AG10803 (cell line): ENCODE measurements at regions not wholly inside any gene's neighbourhood (a gene's known extent, or its start where the extent isn't known, plus 50 kb on each side); places are given as distances from the start of the nearest gene placed in this dataset.

Experiments used
- DNase-seq: peaks from one replicate; pipeline ENCODE4 v3.0.0; 2010; ENCODE audit warnings: low read depth
- H3K4me3 ChIP-seq: 2 replicates; pipeline ENCODE4 v1.5.1; 2011; ENCODE audit warnings: mild to moderate bottlenecking, low read length, control low read depth
- TF ChIP-seq, protein P1 (sequence below): conservative IDR thresholded peaks from 2 replicates; pipeline ENCODE4 v1.5.1; 2011; ENCODE audit warnings: mild to moderate bottlenecking, low read length, control low read depth, inconsistent platforms

DNA sequence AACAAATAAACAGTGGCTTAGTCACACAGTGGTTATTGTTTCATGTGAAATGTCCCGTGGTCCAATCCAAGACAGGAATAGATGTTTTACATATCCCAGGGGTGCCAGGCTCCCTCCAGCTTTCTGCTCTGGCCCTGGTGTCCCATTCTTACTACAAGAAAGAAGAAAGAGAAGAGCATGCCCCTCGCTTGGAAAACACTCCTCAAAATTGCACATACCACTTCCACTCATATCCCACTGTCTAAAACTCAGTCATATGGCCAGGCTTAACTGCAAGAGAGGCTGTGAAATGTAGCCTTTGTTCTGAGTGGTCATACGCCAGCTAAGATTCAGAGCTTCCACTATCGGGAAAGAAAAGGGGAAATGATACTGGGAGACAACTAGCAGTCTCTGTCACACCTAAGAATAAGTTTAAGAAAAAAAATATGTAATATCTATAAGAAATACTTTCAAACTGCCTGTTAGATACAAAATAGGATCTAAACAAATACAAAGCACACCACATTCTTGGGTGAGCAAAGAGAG lies 306.8 kb upstream of the FAM241A start:
- TF ChIP-seq, protein P1, sequence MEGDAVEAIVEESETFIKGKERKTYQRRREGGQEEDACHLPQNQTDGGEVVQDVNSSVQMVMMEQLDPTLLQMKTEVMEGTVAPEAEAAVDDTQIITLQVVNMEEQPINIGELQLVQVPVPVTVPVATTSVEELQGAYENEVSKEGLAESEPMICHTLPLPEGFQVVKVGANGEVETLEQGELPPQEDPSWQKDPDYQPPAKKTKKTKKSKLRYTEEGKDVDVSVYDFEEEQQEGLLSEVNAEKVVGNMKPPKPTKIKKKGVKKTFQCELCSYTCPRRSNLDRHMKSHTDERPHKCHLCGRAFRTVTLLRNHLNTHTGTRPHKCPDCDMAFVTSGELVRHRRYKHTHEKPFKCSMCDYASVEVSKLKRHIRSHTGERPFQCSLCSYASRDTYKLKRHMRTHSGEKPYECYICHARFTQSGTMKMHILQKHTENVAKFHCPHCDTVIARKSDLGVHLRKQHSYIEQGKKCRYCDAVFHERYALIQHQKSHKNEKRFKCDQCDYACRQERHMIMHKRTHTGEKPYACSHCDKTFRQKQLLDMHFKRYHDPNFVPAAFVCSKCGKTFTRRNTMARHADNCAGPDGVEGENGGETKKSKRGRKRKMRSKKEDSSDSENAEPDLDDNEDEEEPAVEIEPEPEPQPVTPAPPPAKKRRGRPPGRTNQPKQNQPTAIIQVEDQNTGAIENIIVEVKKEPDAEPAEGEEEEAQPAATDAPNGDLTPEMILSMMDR = no peak
- H3K4me3 ChIP-seq = no peak overlapping the region
- DNase-seq = no peak

DNA sequence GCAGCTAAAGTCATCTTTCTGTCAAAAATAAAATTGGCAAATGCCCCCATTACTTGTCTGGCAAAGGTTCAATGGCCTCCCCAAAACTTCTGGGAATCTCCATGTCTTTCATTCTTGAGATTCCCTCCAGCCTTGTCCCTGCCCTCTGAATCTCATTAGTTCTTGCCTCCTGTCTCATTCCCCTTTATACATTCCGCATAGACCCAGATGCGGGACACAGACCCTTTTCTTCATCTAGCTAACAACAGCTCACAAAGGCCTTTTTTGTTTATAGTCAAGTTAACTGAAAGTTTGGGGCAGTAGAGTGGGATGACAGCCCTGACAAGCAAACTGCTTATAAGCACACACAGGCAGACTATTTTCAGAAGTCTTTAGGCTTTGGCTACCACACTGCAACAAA lies 306.1 kb upstream of the FAM241A start:
- TF ChIP-seq, protein P1 = no peak
- H3K4me3 ChIP-seq = no peak overlapping the region
- DNase-seq = peak; percentile 59

DNA sequence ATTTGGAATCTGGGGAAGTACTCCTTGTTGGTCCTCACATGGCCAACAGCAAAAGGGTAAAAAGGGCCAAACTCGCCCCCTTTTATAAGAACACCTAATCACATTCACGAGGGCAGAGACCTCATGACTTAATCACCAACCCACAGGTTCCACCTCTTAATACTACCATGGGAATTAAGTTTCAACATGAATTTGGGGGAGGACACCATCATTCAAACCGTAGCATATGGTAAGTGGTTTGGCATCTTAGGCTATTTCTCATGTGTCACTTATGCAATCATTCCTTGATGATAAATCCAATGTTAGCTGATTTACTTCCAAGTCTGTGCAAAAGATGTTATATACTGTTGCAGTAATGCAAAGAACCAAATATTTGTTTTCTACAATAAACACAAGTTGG lies 302.9 kb upstream of the FAM241A start:
- H3K4me3 ChIP-seq = no peak overlapping the region
- peak; percentile 67 for DNase-seq
- TF ChIP-seq, protein P1 = no peak

DNA sequence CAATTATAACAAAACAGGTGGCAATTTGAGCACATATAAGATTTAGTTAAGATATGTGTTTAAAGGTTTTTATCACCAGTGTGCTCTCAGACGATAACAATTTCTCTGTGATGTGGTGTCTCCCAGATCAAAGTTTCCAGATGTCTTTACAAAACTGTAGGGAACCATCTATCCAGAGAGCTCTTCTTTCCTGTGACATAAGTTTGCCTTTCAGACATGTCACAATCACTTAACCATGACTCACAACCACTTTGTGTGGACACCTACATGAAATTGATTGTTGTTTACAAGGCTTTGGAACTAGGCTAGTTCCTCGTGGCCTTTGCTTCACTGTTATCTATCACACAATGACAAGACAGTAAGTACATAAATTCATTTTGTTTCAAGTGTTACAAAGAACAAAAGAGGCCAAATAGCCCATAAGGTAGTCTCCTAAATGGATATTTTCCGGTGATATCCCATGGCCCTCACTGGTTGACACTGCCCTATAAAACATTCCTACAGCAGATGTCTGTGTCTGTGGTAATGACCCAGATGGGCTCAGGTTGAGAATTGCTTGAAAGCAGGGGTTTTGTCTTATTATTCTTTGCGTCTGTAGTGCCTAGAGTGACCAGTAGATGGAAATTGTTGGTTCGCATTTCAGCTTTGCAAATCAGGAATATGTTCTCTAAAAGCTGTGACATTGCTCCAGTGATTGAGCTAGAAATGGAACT lies 297.8 kb upstream of the FAM241A start:
- no peak overlapping the region for H3K4me3 ChIP-seq
- peak; percentile 33 for DNase-seq
- TF ChIP-seq, protein P1 = peak; percentile 25

DNA sequence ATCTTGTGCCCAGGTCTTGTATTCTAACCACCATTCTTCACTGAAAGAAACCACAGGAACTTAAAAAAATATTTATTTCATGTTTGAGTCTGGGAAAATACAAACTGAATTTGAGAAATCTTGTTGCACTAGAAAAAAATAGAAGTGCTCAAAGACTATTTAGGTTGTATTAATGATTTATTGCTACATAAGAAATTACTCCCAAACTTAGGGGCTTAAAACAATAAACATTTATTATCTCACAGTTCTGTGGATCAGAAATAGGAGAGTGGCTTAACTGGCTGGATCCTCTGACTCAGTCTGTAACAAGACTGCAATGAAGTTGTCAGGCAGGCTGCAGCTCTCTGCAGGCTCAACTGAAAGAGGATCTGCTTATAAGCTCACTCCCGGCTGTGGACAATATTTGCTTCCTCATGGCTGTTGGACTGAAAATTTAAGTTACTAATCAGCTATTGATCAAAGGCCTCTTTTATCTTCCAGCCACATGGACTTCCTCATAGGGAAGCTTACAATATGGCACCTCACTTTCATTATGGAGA lies 295.4 kb upstream of the FAM241A start:
- DNase-seq = peak; percentile 64
- TF ChIP-seq, protein P1 = no peak
- H3K4me3 ChIP-seq = no peak overlapping the region

DNA sequence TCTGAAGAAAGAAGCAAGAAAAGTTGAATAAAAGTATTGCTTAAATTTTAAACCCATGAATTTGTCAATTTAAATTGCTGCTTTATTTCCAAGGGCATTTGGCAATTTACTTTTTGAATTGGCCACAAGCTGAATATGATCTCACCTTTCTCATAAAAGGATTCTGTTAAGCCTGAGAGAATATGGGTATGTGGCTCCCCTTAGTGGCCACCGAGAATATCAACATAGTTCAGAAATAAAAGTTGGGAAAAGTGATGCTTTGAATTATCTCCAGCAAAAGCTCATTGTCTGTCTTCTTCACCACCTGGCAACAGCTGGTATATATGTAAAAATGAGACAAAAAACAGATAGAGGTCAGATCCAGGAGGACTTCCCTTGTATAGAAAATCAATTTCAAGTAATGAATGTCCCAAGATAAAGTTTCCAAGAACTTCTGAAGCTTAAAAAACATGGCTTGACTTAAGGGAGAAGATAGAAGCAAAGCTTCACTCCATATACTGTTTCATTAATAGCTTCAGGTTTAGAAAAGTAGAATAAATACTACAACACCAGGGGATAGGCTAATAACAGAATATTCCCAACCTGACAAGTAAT lies 290.7 kb upstream of the FAM241A start:
- TF ChIP-seq, protein P1 = peak; percentile 78
- peak; percentile 75 for DNase-seq
- H3K4me3 ChIP-seq = no peak overlapping the region

DNA sequence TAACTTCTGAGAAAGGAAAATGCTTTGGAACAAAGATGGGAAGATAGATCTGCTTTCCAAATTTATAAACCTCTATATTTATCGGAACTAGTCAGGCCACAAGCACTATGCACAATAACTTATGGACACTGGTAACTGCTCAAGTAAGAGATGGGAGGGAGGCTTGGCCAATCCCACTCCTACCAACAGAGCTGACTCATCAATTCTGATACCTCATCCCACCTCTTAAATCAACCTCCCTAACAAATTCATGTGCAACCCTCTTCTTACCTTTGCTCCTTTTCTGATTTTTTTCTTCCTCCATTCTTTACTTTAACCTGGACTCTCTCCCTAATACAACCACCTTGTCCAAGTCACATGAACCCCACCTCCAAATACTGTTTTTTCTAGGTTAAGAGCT lies 289.9 kb upstream of the FAM241A start:
- DNase-seq = no peak
- TF ChIP-seq, protein P1 = no peak
- no peak overlapping the region for H3K4me3 ChIP-seq
